PC-9 (cell line): ENCODE measurements at regions not wholly inside any gene's neighbourhood (a gene's known extent, or its start where the extent isn't known, plus 50 kb on each side); places are given as distances from the start of the nearest gene placed in this dataset.

Source experiments
- CTCF ChIP-seq: fragments of 200-600 bp; sonication (generic); conservative IDR thresholded peaks from 2 replicates; pipeline ENCODE4 v1.6.1; 2017; ENCODE audit warnings: mixed run types, antibody characterized with exemption, mild to moderate bottlenecking, moderate library complexity
- EZH2 ChIP-seq: fragments of 200-600 bp; sonication (generic); IDR thresholded peaks from 2 replicates; pipeline ENCODE4 v1.8.0; 2017; ENCODE audit warnings: antibody characterized with exemption, low read depth

GRCh38 chr9:89757776-89758528 is 153.1 kb downstream of the GADD45G start:
- TF ChIP-seq CTCF, result no peak
- no peak for TF ChIP-seq EZH2
